ENCODE measurements at regions not wholly inside any gene's neighbourhood (a gene's known extent, or its start where the extent isn't known, plus 50 kb on each side); places are given as distances from the start of the nearest gene placed in this dataset.
A peak's percentile ranks its signal among the peaks of the same experiment; 100 is the strongest.

DNA sequence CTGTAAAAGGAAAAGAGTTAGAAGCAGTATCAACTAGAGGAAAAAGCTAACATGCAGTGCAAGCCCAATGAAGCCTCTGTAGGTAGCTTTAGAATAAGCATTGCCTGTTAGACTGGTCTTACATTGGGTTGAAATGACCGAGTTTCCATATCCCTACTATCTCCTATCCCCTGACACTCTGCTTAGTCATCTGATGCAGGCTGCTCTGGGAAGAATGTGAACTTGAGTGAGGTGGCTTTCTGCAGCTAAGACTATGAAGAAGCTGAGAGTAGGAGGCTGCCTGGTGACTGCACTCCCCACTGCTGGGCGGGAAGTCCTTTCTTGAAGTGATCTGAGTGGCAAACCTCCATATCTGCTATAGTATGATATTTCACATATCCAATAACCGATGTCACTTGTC, 64.7 kb downstream of the OXSM start:
- 23% methylated on average over 3 of the region's 3 CpGs for WGBS (ENCODE audit: low lambda C conversion rate)
- Histone ChIP-seq H3K9ac (ENCODE audit: insufficient read depth, low read depth, low read length) (no peak overlapping the region), H3K4me3 (replicated peaks in 1 of 3; ENCODE audit: insufficient read depth in 1 of 3, low read depth in 2 of 3, low read length in 3 of 3) (no peak overlapping the region), H3K27ac (ENCODE audit: extremely low read length, insufficient read depth, low read length) (no peak overlapping the region), H3K4me1 (ENCODE audit: insufficient read depth, low read length) (no peaks in the 10 kb centered on the region), H2AFZ (ENCODE audit: low read length) (no peak overlapping the region), H4K20me1 (ENCODE audit: insufficient read depth, low read length) (no peaks in the 10 kb centered on the region), H3K9me3 (ENCODE audit: low read length) (no peaks in the 10 kb centered on the region), H3K27me3 (ENCODE audit: control insufficient read depth in 1 of 2, insufficient read depth in 2 of 2, low read length in 2 of 2) (no peaks in the 10 kb centered on the region), H3K79me2 (ENCODE audit: insufficient read depth, low read length) (no peaks in the 10 kb centered on the region), H3K36me3 (replicated peaks in 1 of 2; ENCODE audit: control insufficient read depth in 1 of 2, insufficient read depth in 2 of 2, low read length in 2 of 2) (no peaks in the 10 kb centered on the region), H3K4me2 (ENCODE audit: low read depth, low read length) (no peak overlapping the region)
- intact Hi-C loops (cut with micrococcal nuclease; ENCODE audit: unreplicated experiment): no loop called here
- in situ Hi-C loops (cut with HindIII; ENCODE audit: extremely low pct_ligation_motif_present, low pct_unique_long_range_greater_than_20kb): loop anchor here (5.0 kb wide), 1 partner anchor 202 kb away; no protein-coding TSS in a partner anchor
- BruUV-seq (replicated peaks): no TSS peak
- ChIA-PET CTCF (ENCODE audit: low intra/inter-chr PET ratio, low total read pairs) (interaction anchor here (4.7 kb wide), 1 partner anchor 206 kb away, joined by 44 read pairs; no protein-coding TSS in a partner anchor), POLR2A (no interaction called here)
- FAIRE-seq (no peak), DNase-seq (ENCODE audit: low spot score) (no peak), ATAC-seq (peak; percentile 33; the same call in 1 of the 3 replicates)
- TF ChIP-seq ZSCAN9 (CRISPR knock-in tag; IDR thresholded peaks at IDR 0.05; ENCODE audit: borderline replicate concordance) (no peak), SUZ12 (IDR thresholded peaks at IDR 0.05; ENCODE audit: low read depth, low read length) (no peak), PAF1 (CRISPR knock-in tag; IDR thresholded peaks at IDR 0.05) (no peak), CBX2 (IDR thresholded peaks at IDR 0.05; ENCODE audit: low read depth, low read length) (no peak), CBX2 (CRISPR knock-in tag; IDR thresholded peaks at IDR 0.05; ENCODE audit: low read depth) (no peak), ZNF570 (CRISPR knock-in tag; IDR thresholded peaks at IDR 0.05; ENCODE audit: borderline replicate concordance) (no peak), GFI1 (CRISPR knock-in tag; IDR thresholded peaks at IDR 0.05; ENCODE audit: borderline replicate concordance) (no peak), KDM6A (CRISPR knock-in tag; IDR thresholded peaks at IDR 0.05; ENCODE audit: low read depth) (no peak), ZNF556 (CRISPR knock-in tag; IDR thresholded peaks at IDR 0.05; ENCODE audit: borderline replicate concordance) (no peak), RXRB (CRISPR knock-in tag; IDR thresholded peaks at IDR 0.05; ENCODE audit: borderline replicate concordance) (no peak), ZSCAN30 (CRISPR knock-in tag; IDR thresholded peaks at IDR 0.05) (no peak), POLR2G (IDR thresholded peaks at IDR 0.05; ENCODE audit: low read depth, low read length) (no peak)
- TF ChIP-seq, protein P1, sequence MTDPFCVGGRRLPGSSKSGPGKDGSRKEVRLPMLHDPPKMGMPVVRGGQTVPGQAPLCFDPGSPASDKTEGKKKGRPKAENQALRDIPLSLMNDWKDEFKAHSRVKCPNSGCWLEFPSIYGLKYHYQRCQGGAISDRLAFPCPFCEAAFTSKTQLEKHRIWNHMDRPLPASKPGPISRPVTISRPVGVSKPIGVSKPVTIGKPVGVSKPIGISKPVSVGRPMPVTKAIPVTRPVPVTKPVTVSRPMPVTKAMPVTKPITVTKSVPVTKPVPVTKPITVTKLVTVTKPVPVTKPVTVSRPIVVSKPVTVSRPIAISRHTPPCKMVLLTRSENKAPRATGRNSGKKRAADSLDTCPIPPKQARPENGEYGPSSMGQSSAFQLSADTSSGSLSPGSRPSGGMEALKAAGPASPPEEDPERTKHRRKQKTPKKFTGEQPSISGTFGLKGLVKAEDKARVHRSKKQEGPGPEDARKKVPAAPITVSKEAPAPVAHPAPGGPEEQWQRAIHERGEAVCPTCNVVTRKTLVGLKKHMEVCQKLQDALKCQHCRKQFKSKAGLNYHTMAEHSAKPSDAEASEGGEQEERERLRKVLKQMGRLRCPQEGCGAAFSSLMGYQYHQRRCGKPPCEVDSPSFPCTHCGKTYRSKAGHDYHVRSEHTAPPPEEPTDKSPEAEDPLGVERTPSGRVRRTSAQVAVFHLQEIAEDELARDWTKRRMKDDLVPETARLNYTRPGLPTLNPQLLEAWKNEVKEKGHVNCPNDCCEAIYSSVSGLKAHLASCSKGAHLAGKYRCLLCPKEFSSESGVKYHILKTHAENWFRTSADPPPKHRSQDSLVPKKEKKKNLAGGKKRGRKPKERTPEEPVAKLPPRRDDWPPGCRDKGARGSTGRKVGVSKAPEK (CRISPR knock-in tag; IDR thresholded peaks at IDR 0.05; ENCODE audit: borderline replicate concordance): no peak
- TF ChIP-seq, protein P2, sequence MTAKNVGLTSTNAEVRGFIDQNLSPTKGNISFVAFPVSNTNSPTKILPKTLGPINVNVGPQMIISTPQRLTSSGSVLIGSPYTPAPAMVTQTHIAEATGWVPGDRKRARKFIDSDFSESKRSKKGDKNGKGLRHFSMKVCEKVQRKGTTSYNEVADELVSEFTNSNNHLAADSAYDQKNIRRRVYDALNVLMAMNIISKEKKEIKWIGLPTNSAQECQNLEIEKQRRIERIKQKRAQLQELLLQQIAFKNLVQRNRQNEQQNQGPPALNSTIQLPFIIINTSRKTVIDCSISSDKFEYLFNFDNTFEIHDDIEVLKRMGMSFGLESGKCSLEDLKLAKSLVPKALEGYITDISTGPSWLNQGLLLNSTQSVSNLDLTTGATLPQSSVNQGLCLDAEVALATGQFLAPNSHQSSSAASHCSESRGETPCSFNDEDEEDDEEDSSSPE (CRISPR knock-in tag; IDR thresholded peaks at IDR 0.05): no peak

All from HepG2 (cell line).